Loucy (cell line): ENCODE measurements at regions not wholly inside any gene's neighbourhood (a gene's known extent, or its start where the extent isn't known, plus 50 kb on each side); places are given as distances from the start of the nearest gene placed in this dataset.

Experiments
- H2AFZ ChIP-seq: fragments of 200-600 bp; sonication (generic); 2 replicates; pipeline ENCODE4 v1.6.0; 2016; ENCODE audit warnings: antibody characterized with exemption, mild to moderate bottlenecking, low read length, moderate library complexity
- H3F3A ChIP-seq: fragments of 200-600 bp; 2 replicates; pipeline ENCODE4 v1.6.0; 2016; ENCODE audit warnings: antibody characterized with exemption, low read depth, mild to moderate bottlenecking
- H3K27me3 ChIP-seq: fragments of 200-600 bp; sonication (generic); 2 replicates; pipeline ENCODE4 v1.6.1; 2014; ENCODE audit warnings: low read length, mild to moderate bottlenecking; ENCODE audit not compliant: insufficient read depth, poor library complexity, severe bottlenecking
- H3K36me3 ChIP-seq: fragments of 200-600 bp; sonication (generic); 2 replicates; pipeline ENCODE4 v1.6.1; 2016; ENCODE audit warnings: low read length; ENCODE audit not compliant: insufficient read depth
- H3K4me1 ChIP-seq: fragments of 200-600 bp; sonication (generic); 2 replicates; pipeline ENCODE4 v1.5.1; 2014; ENCODE audit warnings: low read length, mild to moderate bottlenecking; ENCODE audit not compliant: insufficient read depth, poor library complexity, severe bottlenecking
- H3K4me2 ChIP-seq: fragments of 200-600 bp; sonication (generic); 2 replicates; pipeline ENCODE4 v1.6.0; 2014; ENCODE audit warnings: antibody characterized with exemption, low read length, low read depth, mild to moderate bottlenecking; ENCODE audit not compliant: poor library complexity, severe bottlenecking
- H3K4me3 ChIP-seq: fragments of 200-600 bp; sonication (generic); 2 replicates; pipeline ENCODE4 v1.5.1; 2014; ENCODE audit warnings: low read length, mild to moderate bottlenecking, mixed read lengths; ENCODE audit not compliant: poor library complexity, severe bottlenecking
- H3K79me2 ChIP-seq: fragments of 200-600 bp; sonication (generic); 2 replicates; pipeline ENCODE4 v1.6.1; 2014; ENCODE audit warnings: low read length; ENCODE audit not compliant: insufficient read depth
- H3K9ac ChIP-seq: fragments of 200-600 bp; sonication (generic); 2 replicates; pipeline ENCODE4 v1.6.0; 2014; ENCODE audit warnings: mild to moderate bottlenecking, low read depth, low read length, moderate library complexity; ENCODE audit not compliant: poor library complexity, severe bottlenecking
- H3K9me2 ChIP-seq: fragments of 200-600 bp; sonication (generic); replicated peaks from 2 replicates; pipeline ENCODE4 v1.6.1; 2016; ENCODE audit warnings: low read depth, low read length, mixed read lengths
- H3K9me3 ChIP-seq: fragments of 200-600 bp; sonication (generic); 2 replicates; pipeline ENCODE4 v1.6.1; 2014; ENCODE audit warnings: mild to moderate bottlenecking, antibody characterized with exemption, low read length, low read depth; ENCODE audit not compliant: insufficient read depth
- H4K20me1 ChIP-seq: fragments of 200-600 bp; sonication (generic); 2 replicates; pipeline ENCODE4 v1.6.0; 2014; ENCODE audit warnings: antibody characterized with exemption, low read length, mild to moderate bottlenecking; ENCODE audit not compliant: insufficient read depth, poor library complexity, severe bottlenecking
- CTCF ChIP-seq: fragments of 200-600 bp; sonication (generic); conservative IDR thresholded peaks from 2 replicates; pipeline ENCODE4 v1.5.1; 2014; ENCODE audit warnings: mild to moderate bottlenecking, antibody characterized with exemption, low read length
- EZH2phosphoT487 ChIP-seq: fragments of 200-600 bp; IDR thresholded peaks from 2 replicates; pipeline ENCODE4 v1.6.1; 2018; ENCODE audit warnings: antibody characterized with exemption, mild to moderate bottlenecking, moderate library complexity, borderline replicate concordance

GRCh38 chr2:74036010-74036409 is 51.3 kb downstream of the TET3 start:
- Histone ChIP-seq H3F3A (peaks cover 20% of the 10 kb centered on the region), H3K27me3 (no peaks in the 10 kb centered on the region), H3K36me3 (no peaks in the 10 kb centered on the region), H3K4me3 (peak overlapping the region; percentile 64), H3K79me2 (peaks cover 92% of the 10 kb centered on the region), H4K20me1 (peaks cover 24% of the 10 kb centered on the region), H3K9me3 (no peaks in the 10 kb centered on the region), H3K4me2 (peak overlapping the region; percentile 86), H3K9ac (peak overlapping the region; percentile 61), H2AFZ (no peak overlapping the region), H3K4me1 (peaks cover 87% of the 10 kb centered on the region), H3K9me2 (no peaks in the 10 kb centered on the region)
- TF ChIP-seq CTCF (no peak), EZH2phosphoT487 (no peak)

- peaks cover 30% of the 10 kb centered on the region for H4K20me1 ChIP-seq
- no peaks in the 10 kb centered on the region for H3K9me3 ChIP-seq
- peak overlapping the region; percentile 61 for H3K9ac ChIP-seq
- H3K4me2 ChIP-seq: peak overlapping the region; percentile 86
- peaks cover 92% of the 10 kb centered on the region for H3K79me2 ChIP-seq
- H2AFZ ChIP-seq: no peak overlapping the region
- TF ChIP-seq CTCF (no peak), EZH2phosphoT487 (no peak)
- H3K9me2 ChIP-seq: no peaks in the 10 kb centered on the region
- H3K27me3 ChIP-seq: no peaks in the 10 kb centered on the region
- peaks cover 87% of the 10 kb centered on the region for H3K4me1 ChIP-seq
- H3K36me3 ChIP-seq: no peaks in the 10 kb centered on the region
- peak overlapping the region; percentile 64 for H3K4me3 ChIP-seq
- peaks cover 18% of the 10 kb centered on the region for H3F3A ChIP-seq
Measured at GRCh38 chr2:74036450-74037195, 51.9 kb downstream of the TET3 start.

- Histone ChIP-seq H3F3A (0 out of 2 replicates have a peak, but pooled peaks cover 13% of the 10 kb centered on the region), H3K4me1 (peaks cover 89% of the 10 kb centered on the region), H4K20me1 (peaks cover 37% of the 10 kb centered on the region), H3K9me2 (no peaks in the 10 kb centered on the region), H3K4me2 (peak overlapping the region; percentile 86), H3K9me3 (no peaks in the 10 kb centered on the region), H3K36me3 (no peaks in the 10 kb centered on the region; the same call in 1 of the 2 replicates), H3K27me3 (no peaks in the 10 kb centered on the region), H3K9ac (peak overlapping the region; percentile 61), H2AFZ (no peak overlapping the region), H3K79me2 (peaks cover 96% of the 10 kb centered on the region), H3K4me3 (peak overlapping the region; percentile 64)
- TF ChIP-seq CTCF: no peak
- TF ChIP-seq EZH2phosphoT487: no peak
Measured at GRCh38 chr2:74037379-74037860, 52.7 kb downstream of the TET3 start.
